ENCODE measurements at regions not wholly inside any gene's neighbourhood (a gene's known extent, or its start where the extent isn't known, plus 50 kb on each side); places are given as distances from the start of the nearest gene placed in this dataset.

- TF ChIP-seq, protein P1, sequence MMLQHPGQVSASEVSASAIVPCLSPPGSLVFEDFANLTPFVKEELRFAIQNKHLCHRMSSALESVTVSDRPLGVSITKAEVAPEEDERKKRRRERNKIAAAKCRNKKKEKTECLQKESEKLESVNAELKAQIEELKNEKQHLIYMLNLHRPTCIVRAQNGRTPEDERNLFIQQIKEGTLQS (IDR thresholded peaks at IDR 0.05): no peak
- TF ChIP-seq, protein P2, sequence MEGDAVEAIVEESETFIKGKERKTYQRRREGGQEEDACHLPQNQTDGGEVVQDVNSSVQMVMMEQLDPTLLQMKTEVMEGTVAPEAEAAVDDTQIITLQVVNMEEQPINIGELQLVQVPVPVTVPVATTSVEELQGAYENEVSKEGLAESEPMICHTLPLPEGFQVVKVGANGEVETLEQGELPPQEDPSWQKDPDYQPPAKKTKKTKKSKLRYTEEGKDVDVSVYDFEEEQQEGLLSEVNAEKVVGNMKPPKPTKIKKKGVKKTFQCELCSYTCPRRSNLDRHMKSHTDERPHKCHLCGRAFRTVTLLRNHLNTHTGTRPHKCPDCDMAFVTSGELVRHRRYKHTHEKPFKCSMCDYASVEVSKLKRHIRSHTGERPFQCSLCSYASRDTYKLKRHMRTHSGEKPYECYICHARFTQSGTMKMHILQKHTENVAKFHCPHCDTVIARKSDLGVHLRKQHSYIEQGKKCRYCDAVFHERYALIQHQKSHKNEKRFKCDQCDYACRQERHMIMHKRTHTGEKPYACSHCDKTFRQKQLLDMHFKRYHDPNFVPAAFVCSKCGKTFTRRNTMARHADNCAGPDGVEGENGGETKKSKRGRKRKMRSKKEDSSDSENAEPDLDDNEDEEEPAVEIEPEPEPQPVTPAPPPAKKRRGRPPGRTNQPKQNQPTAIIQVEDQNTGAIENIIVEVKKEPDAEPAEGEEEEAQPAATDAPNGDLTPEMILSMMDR (IDR thresholded peaks at IDR 0.05; ENCODE audit: low read depth, low read length, missing input control): no peak
These were observed 93.4 kb downstream of the ISX start for GRCh38 chr22:35159343-35159742.

Data from liver (tissue), 3 donors.